Trophoblast cell (in vitro differentiated cells and primary cell): ENCODE measurements at regions not wholly inside any gene's neighbourhood (a gene's known extent, or its start where the extent isn't known, plus 50 kb on each side); places are given as distances from the start of the nearest gene placed in this dataset.

ENCODE experiments used
- DNase-seq, 2 donors: peaks; one replicate each; pipeline ENCODE4 v3.0.0-alpha.2; 2016
- H2AFZ ChIP-seq: 2 replicates; pipeline ENCODE4 v1.6.1; 2013; ENCODE audit warnings: low read length, moderate library complexity, mild to moderate bottlenecking; ENCODE audit not compliant: insufficient read depth, poor library complexity
- H2AK5ac ChIP-seq: 2 replicates; pipeline ENCODE4 v1.6.1; 2013; ENCODE audit warnings: mild to moderate bottlenecking, low read length
- H2BK120ac ChIP-seq: 2 replicates; pipeline ENCODE4 v1.6.1; 2013; ENCODE audit warnings: low read length, mild to moderate bottlenecking, moderate library complexity; ENCODE audit not compliant: insufficient read depth, poor library complexity
- H2BK12ac ChIP-seq: 2 replicates; pipeline ENCODE4 v1.6.1; 2013; ENCODE audit warnings: mild to moderate bottlenecking, low read length, moderate library complexity
- H2BK5ac ChIP-seq: 2 replicates; pipeline ENCODE4 v1.6.1; 2013; ENCODE audit warnings: low read length, low read depth, moderate library complexity, mild to moderate bottlenecking; ENCODE audit not compliant: poor library complexity
- H3K14ac ChIP-seq: 2 replicates; pipeline ENCODE4 v1.6.1; 2013; ENCODE audit warnings: mild to moderate bottlenecking, low read length
- H3K18ac ChIP-seq: 2 replicates; pipeline ENCODE4 v1.6.1; 2013; ENCODE audit warnings: mild to moderate bottlenecking, low read length
- H3K23ac ChIP-seq: 2 replicates; pipeline ENCODE4 v1.6.1; 2013; ENCODE audit warnings: low read length
- H3K27ac ChIP-seq: 2 replicates; pipeline ENCODE4 v1.5.1; 2013; ENCODE audit warnings: low read depth, mild to moderate bottlenecking, inconsistent platforms, low read length, moderate library complexity
- H3K27me3 ChIP-seq: 2 replicates; pipeline ENCODE4 v1.6.1; 2013; ENCODE audit warnings: inconsistent platforms, mild to moderate bottlenecking, low read length, moderate library complexity; ENCODE audit not compliant: insufficient read depth
- H3K36me3 ChIP-seq, 2 experiments: 1 replicate in 1 of 2; 2 replicates in 1 of 2; pipeline ENCODE4 v1.6.1; 2013; ENCODE audit warnings: low read length in 2 of 2, mild to moderate bottlenecking in 2 of 2, moderate library complexity in 1 of 2; ENCODE audit not compliant: insufficient read depth in 2 of 2, control insufficient read depth in 1 of 2
- H3K4ac ChIP-seq: 2 replicates; pipeline ENCODE4 v1.6.1; 2013; ENCODE audit warnings: low read depth, mild to moderate bottlenecking, low read length, moderate library complexity
- H3K4me1 ChIP-seq, 2 experiments: 1 replicate in 1 of 2; 2 replicates in 1 of 2; pipeline ENCODE4 v1.6.1; 2013; ENCODE audit warnings: low read length in 2 of 2, mild to moderate bottlenecking in 2 of 2, moderate library complexity in 1 of 2; ENCODE audit not compliant: insufficient read depth in 2 of 2, control insufficient read depth in 1 of 2
- H3K4me2 ChIP-seq: 2 replicates; pipeline ENCODE4 v1.6.1; 2013; ENCODE audit warnings: inconsistent platforms, mild to moderate bottlenecking, low read length, moderate library complexity
- H3K4me3 ChIP-seq: 2 replicates; pipeline ENCODE4 v1.5.1; 2013; ENCODE audit warnings: mild to moderate bottlenecking, low read depth, low read length, inconsistent platforms
- H3K79me1 ChIP-seq: one replicate; pipeline ENCODE4 v1.6.1; 2013; ENCODE audit warnings: low read length
- H3K79me2 ChIP-seq: 2 replicates; pipeline ENCODE4 v1.6.1; 2013; ENCODE audit warnings: low read length, mild to moderate bottlenecking; ENCODE audit not compliant: control insufficient read depth, insufficient read depth, poor library complexity
- H3K9ac ChIP-seq: 2 replicates; pipeline ENCODE4 v1.6.1; 2013; ENCODE audit warnings: mild to moderate bottlenecking, low read length
- H3K9me3 ChIP-seq: 2 replicates; pipeline ENCODE4 v1.6.1; 2013; ENCODE audit warnings: low read depth, mild to moderate bottlenecking, control low read depth, inconsistent platforms, low read length; ENCODE audit not compliant: insufficient read depth
- H4K12ac ChIP-seq: 2 replicates; pipeline ENCODE4 v1.6.1; 2013; ENCODE audit warnings: low read depth, mild to moderate bottlenecking, low read length, moderate library complexity
- H4K8ac ChIP-seq: 2 replicates; pipeline ENCODE4 v1.6.1; 2013; ENCODE audit warnings: low read depth, mild to moderate bottlenecking, low read length, moderate library complexity
- H4K91ac ChIP-seq: one replicate; pipeline ENCODE4 v1.6.1; 2013; ENCODE audit warnings: low read depth, mild to moderate bottlenecking, low read length, moderate library complexity
- WGBS: extraction: QIAGEN DNeasy Blood & Tissue Kit; methylation state at CpG from one replicate; pipeline ENCODE4 v1.1.7; 2013; ENCODE audit warnings: missing lambda C conversion rate; ENCODE audit not compliant: insufficient read length, insufficient coverage; ENCODE audit errors: extremely low coverage; 5-methylcytosine and 5-hydroxymethylcytosine counted together

GRCh38 chr9:4370501-4370900 is 70.6 kb upstream of the GLIS3 start:
- H4K91ac ChIP-seq, result no peak overlapping the region
- no CpG with 5 or more reads among the region's 3 CpGs for WGBS

GRCh38 chr9:4366591-4367330 is 66.9 kb upstream of the GLIS3 start:
- Histone ChIP-seq H3K4me3 (no peak overlapping the region), H3K27ac (no peak overlapping the region), H3K36me3 (no peaks in the 10 kb centered on the region), H3K23ac (no peak overlapping the region), H3K79me1 (no peaks in the 10 kb centered on the region), H3K4ac (no peak overlapping the region), H2BK120ac (no peak overlapping the region), H3K9ac (no peak overlapping the region), H3K27me3 (no peaks in the 10 kb centered on the region), H4K12ac (no peak overlapping the region), H2BK5ac (no peak overlapping the region), H3K9me3 (no peaks in the 10 kb centered on the region), H3K4me1 (no peaks in the 10 kb centered on the region), H3K4me2 (no peak overlapping the region), H2BK12ac (peak overlapping the region; percentile 54), H3K14ac (no peak overlapping the region), H4K91ac (no peak overlapping the region), H2AK5ac (no peak overlapping the region), H3K79me2 (no peaks in the 10 kb centered on the region), H3K18ac (no peak overlapping the region), H2AFZ (no peak overlapping the region), H4K8ac (no peak overlapping the region)
- DNase-seq, result peak; percentile 16 to 78
- no CpG with 5 or more reads among the region's 12 CpGs for WGBS

More at GRCh38 chr9:4370501-4370900, 70.6 kb upstream of the GLIS3 start:
- no peak overlapping the region for H2BK12ac ChIP-seq
- H3K9me3 ChIP-seq, result no peaks in the 10 kb centered on the region
- H3K27me3 ChIP-seq, result no peaks in the 10 kb centered on the region
- H4K8ac ChIP-seq, result no peak overlapping the region
- H4K12ac ChIP-seq, result no peak overlapping the region
- H3K79me1 ChIP-seq, result no peaks in the 10 kb centered on the region
- no peak overlapping the region for H3K18ac ChIP-seq
- H3K4me1 ChIP-seq, result no peaks in the 10 kb centered on the region
- no peaks in the 10 kb centered on the region for H3K79me2 ChIP-seq
- DNase-seq, result no peak
- no peak overlapping the region for H3K14ac ChIP-seq
- no peak overlapping the region for H3K23ac ChIP-seq
- H2BK120ac ChIP-seq, result no peak overlapping the region
- no peak overlapping the region for H3K4ac ChIP-seq
- no peaks in the 10 kb centered on the region for H3K36me3 ChIP-seq
- H3K4me2 ChIP-seq, result no peak overlapping the region
- no peak overlapping the region for H2BK5ac ChIP-seq
- H2AK5ac ChIP-seq, result no peak overlapping the region
- no peak overlapping the region for H3K27ac ChIP-seq
- no peak overlapping the region for H2AFZ ChIP-seq
- no peak overlapping the region for H3K9ac ChIP-seq
- no peak overlapping the region for H3K4me3 ChIP-seq

- DNase-seq, result no peak
- H2BK12ac ChIP-seq, result no peak overlapping the region
- no peaks in the 10 kb centered on the region for H3K4me1 ChIP-seq
- no peak overlapping the region for H4K12ac ChIP-seq
- no peak overlapping the region for H2AFZ ChIP-seq
- H2AK5ac ChIP-seq, result no peak overlapping the region
- H3K18ac ChIP-seq, result no peak overlapping the region
- no peaks in the 10 kb centered on the region for H3K79me2 ChIP-seq
- no peak overlapping the region for H2BK120ac ChIP-seq
- H3K4ac ChIP-seq, result no peak overlapping the region
- no peaks in the 10 kb centered on the region for H3K36me3 ChIP-seq
- no CpG with 5 or more reads among the region's 4 CpGs for WGBS
- no peaks in the 10 kb centered on the region for H3K9me3 ChIP-seq
- no peak overlapping the region for H3K4me3 ChIP-seq
- H3K27me3 ChIP-seq, result no peaks in the 10 kb centered on the region
- H3K27ac ChIP-seq, result no peak overlapping the region
- H2BK5ac ChIP-seq, result no peak overlapping the region
- no peak overlapping the region for H3K23ac ChIP-seq
- no peak overlapping the region for H3K14ac ChIP-seq
- no peaks in the 10 kb centered on the region for H3K79me1 ChIP-seq
- H3K4me2 ChIP-seq, result no peak overlapping the region
- no peak overlapping the region for H3K9ac ChIP-seq
- H4K8ac ChIP-seq, result no peak overlapping the region
- no peak overlapping the region for H4K91ac ChIP-seq
Measured at GRCh38 chr9:4365055-4365454, 65.2 kb upstream of the GLIS3 start.

GRCh38 chr9:4362281-4362680 is 62.4 kb upstream of the GLIS3 start:
- Histone ChIP-seq H2AFZ (no peak overlapping the region), H3K79me1 (no peaks in the 10 kb centered on the region), H3K4ac (no peak overlapping the region), H4K91ac (no peak overlapping the region), H2AK5ac (no peak overlapping the region), H3K79me2 (no peaks in the 10 kb centered on the region), H3K4me2 (no peak overlapping the region), H3K27me3 (no peaks in the 10 kb centered on the region), H3K4me1 (no peaks in the 10 kb centered on the region), H3K9ac (no peak overlapping the region), H3K23ac (no peak overlapping the region), H4K8ac (no peak overlapping the region), H2BK5ac (no peak overlapping the region), H3K14ac (no peak overlapping the region), H2BK120ac (no peak overlapping the region), H3K18ac (no peak overlapping the region), H3K36me3 (no peaks in the 10 kb centered on the region), H4K12ac (no peak overlapping the region), H3K9me3 (no peaks in the 10 kb centered on the region), H3K27ac (no peak overlapping the region), H3K4me3 (no peak overlapping the region), H2BK12ac (no peak overlapping the region)
- no peak for DNase-seq
- WGBS, result no CpG with 5 or more reads among the region's 4 CpGs
